Common myeloid progenitor, CD34-positive (primary cell): ENCODE measurements at regions not wholly inside any gene's neighbourhood (a gene's known extent, or its start where the extent isn't known, plus 50 kb on each side); places are given as distances from the start of the nearest gene placed in this dataset.

Experiments used
- CTCF ChIA-PET: fragments of 350-600 bp; sonication (Branson Sonifier 250); formaldehyde crosslinking; loops from one replicate; lab custom pipeline; 2021; ENCODE audit warnings: antibody characterized with exemption; lab: Charles Lee
- POLR2A ChIA-PET: fragments of 350-600 bp; sonication (Branson Sonifier 250); formaldehyde crosslinking; loops from one replicate; lab custom pipeline; 2021; ENCODE audit warnings: antibody characterized with exemption; lab: Charles Lee
- DNase-seq, 3 donors: peaks; one replicate each; pipeline versions ENCODE4 v3.0.0 to v3.0.0-alpha.2; 2013
- H3K27ac ChIP-seq, 2 experiments: 1 replicate in 1 of 2; 2 replicates in 1 of 2; pipeline ENCODE4 v1.7.0; 2013; ENCODE audit warnings: inconsistent platforms in 2 of 2, low read length in 2 of 2, mild to moderate bottlenecking in 2 of 2, low read depth in 1 of 2, moderate library complexity in 1 of 2; ENCODE audit not compliant: severe bottlenecking in 2 of 2, insufficient read depth in 1 of 2, poor library complexity in 1 of 2
- H3K27me3 ChIP-seq, 5 experiments: replicated peaks in 2 of 5; 1 replicate in 3 of 5; 2 replicates in 2 of 5; pipeline versions ENCODE4 v1.6.1 to v1.7.0; 2013; ENCODE audit warnings: low read length in 4 of 5, mild to moderate bottlenecking in 2 of 5, moderate library complexity in 2 of 5, inconsistent platforms in 1 of 5; ENCODE audit not compliant: insufficient read depth in 5 of 5, control insufficient read depth in 4 of 5
- H3K36me3 ChIP-seq, 4 experiments: 1 replicate in 2 of 4; 2 replicates in 2 of 4; pipeline versions ENCODE4 v1.6.1 to v1.7.0; 2013; ENCODE audit warnings: low read length in 3 of 4, control low read depth in 1 of 4, mild to moderate bottlenecking in 1 of 4; ENCODE audit not compliant: control insufficient read depth in 4 of 4, insufficient read depth in 4 of 4
- H3K4me1 ChIP-seq, 4 experiments: 1 replicate in 3 of 4; 2 replicates in 1 of 4; pipeline versions ENCODE4 v1.6.1 to v1.7.1; 2013; ENCODE audit warnings: low read length in 3 of 4, mild to moderate bottlenecking in 3 of 4, control low read depth in 1 of 4, inconsistent platforms in 1 of 4, moderate library complexity in 1 of 4; ENCODE audit not compliant: control insufficient read depth in 4 of 4, insufficient read depth in 4 of 4; ENCODE audit errors: control extremely low read depth in 1 of 4
- H3K4me3 ChIP-seq, 7 experiments: 1 replicate in 4 of 7; 2 replicates in 3 of 7; pipeline versions ENCODE4 v1.5.1 to v1.7.0; 2013; ENCODE audit warnings: mild to moderate bottlenecking in 7 of 7, low read length in 6 of 7, moderate library complexity in 6 of 7, inconsistent platforms in 2 of 7, low read depth in 2 of 7, control low read depth in 1 of 7; ENCODE audit not compliant: insufficient read depth in 4 of 7, control insufficient read depth in 1 of 7; ENCODE audit errors: extremely low read depth in 1 of 7
- H3K9me3 ChIP-seq, 5 experiments: 1 replicate in 4 of 5; 2 replicates in 1 of 5; pipeline versions ENCODE4 v1.6.1 to v1.7.1; 2013; ENCODE audit warnings: low read length in 4 of 5, mild to moderate bottlenecking in 2 of 5, inconsistent platforms in 1 of 5, low read depth in 1 of 5, moderate library complexity in 1 of 5; ENCODE audit not compliant: control insufficient read depth in 4 of 5, insufficient read depth in 2 of 5; ENCODE audit errors: control extremely low read depth in 1 of 5
- WGBS: methylation state at CpG from one replicate; pipeline ENCODE4 v1.1.5; 2013; ENCODE audit not compliant: insufficient coverage; 5-methylcytosine and 5-hydroxymethylcytosine counted together

DNA sequence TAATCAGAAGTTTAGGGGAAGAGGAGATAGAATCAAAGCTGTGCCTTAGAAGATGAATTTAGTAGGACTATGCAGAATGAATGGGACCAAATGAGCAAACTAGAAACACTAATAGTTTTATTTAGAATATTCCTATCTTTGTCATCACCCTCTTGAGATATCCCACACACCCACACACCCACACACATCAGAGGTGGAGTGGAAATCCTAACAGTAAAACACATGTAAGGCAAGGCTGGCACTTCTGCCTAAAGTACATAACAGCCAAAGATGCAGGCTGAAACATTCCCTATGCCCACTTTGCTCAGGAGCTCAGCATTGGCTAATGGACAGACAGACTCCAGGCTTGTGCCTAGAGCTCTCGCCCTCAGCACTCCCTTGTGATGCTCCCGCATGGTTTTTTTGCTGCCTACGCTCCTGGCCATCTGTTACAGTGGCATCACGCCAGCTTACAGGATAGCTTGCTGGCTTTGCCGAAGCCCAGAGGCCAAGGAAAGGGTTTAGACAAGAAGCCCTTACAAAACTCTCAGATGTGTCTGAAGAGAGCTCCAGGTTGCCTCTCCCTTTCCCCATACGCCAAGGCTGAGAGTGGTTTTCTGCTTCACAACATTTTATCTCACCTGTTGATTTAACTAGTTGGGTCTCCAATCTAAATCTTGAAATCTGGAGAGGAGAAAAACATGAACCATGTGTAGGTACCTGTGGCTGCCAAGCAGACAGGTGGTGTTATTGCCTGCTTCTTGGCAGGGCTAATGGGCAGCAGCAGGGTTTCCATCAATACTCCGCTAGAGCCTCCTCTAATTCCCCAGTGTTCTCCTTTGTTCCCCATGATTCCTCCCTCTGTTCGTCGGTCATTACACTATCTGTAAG, 282.6 kb upstream of the ID4 start:
- POLR2A ChIA-PET: no interaction called here
- Histone ChIP-seq H3K4me1 (no peaks in the 10 kb centered on the region), H3K9me3 (peaks cover 0 to 2% (median 0%) of the 10 kb centered on the region in 5 experiments), H3K27ac (no peak overlapping the region), H3K36me3 (no peaks in the 10 kb centered on the region), H3K27me3 (no peaks in the 10 kb centered on the region), H3K4me3 (no peak overlapping the region)
- 100% methylated on average over 6 of the region's 9 CpGs for WGBS
- DNase-seq: no peak
- CTCF ChIA-PET: no interaction called here

DNA sequence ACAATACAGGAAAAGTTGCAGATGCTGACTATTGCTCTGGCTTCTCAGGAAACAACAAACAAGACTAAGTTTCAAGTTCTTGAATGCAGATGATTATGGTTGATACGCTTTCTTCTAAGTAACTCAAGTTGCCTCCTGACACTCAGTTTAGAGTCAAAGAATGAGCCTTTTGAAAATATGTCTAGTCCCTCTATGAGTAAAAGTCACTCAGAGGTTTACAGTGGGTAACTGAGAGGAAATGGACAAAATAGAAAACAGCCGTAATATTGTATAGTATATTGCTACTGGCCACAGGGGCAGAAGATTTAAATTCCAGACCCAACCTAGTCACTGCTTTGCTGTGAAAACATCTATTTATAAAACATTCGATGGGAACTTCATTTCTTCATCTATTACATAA, 280.0 kb upstream of the ID4 start:
- Histone ChIP-seq H3K4me1 (no peaks in the 10 kb centered on the region), H3K4me3 (no peak overlapping the region), H3K9me3 (peaks cover 0 to 2% (median 0%) of the 10 kb centered on the region in 5 experiments), H3K27ac (no peak overlapping the region), H3K27me3 (no peaks in the 10 kb centered on the region), H3K36me3 (no peaks in the 10 kb centered on the region)
- 94% methylated on average over 2 of the region's 3 CpGs for WGBS
- ChIA-PET CTCF (no interaction called here), POLR2A (no interaction called here)
- no peak for DNase-seq

DNA sequence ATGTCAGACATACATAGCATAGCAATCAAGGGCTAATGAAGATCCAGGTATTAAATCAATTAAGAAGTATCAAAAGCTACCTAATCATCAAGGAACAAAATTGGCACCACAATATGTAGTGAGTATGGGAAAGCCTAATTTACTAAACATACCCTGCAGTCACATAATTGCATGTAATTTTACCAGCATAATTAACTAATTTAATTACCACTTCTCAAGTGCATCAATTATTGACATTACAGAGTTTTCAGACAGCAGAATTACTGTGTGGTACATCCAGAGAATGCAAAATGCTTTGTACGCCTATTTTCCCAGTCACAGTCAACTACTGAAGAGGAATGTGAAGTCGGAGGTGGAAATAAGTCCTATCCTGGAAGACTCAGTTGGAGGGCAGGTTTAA, 279.0 kb upstream of the ID4 start:
- no peak overlapping the region for H3K4me3 ChIP-seq

DNA sequence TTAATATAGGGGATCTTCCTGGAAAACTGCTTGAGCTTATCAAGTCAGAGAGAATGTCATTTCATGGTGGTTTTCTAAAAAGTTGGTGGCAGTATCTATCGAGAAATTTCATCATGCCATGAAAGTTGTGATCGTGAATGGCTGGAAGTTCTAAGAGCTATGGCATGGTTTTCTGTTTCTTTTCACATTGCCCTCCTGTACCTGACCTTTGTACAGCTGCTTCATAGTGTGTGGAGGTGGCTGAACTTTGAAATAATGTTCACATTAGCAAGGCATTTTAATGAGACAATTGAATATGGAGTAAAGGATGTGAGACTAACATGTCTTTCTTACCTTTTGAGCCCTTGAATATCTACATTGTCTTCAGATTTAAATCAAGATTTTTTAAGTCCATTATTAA, 278.2 kb upstream of the ID4 start:
- WGBS: 100% methylated on average over 2 of the region's 2 CpGs
- POLR2A ChIA-PET: no interaction called here
- CTCF ChIA-PET: no interaction called here

More for the DNA sequence above, 279.0 kb upstream of the ID4 start:
- no peaks in the 10 kb centered on the region for H3K36me3 ChIP-seq
- no peaks in the 10 kb centered on the region for H3K4me1 ChIP-seq
- WGBS: 100% methylated on average over 1 of the region's 2 CpGs
- H3K27me3 ChIP-seq: no peaks in the 10 kb centered on the region
- ChIA-PET CTCF (no interaction called here), POLR2A (no interaction called here)
- DNase-seq: no peak
- H3K27ac ChIP-seq: no peak overlapping the region
- peaks cover 0 to 2% (median 0%) of the 10 kb centered on the region in 5 experiments for H3K9me3 ChIP-seq

DNA sequence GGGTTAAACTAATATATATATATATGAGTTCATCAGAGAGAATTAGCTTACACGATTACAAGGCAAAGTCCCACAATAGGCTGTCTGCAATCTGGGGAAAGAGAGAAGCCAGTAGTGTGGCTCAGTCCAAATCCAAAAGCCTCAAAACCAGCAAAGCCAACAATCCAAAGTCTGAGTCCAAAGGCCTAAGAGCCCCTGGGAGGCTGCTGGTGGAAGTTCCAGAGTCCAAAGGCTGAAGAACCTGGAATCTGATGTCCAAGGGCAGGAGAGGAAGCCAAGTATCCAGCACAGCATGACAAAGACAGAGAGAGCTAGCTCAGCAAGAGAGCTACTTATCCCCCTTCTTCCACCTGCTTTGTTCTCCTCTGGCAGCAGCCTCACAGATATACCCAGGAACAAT, 274.7 kb upstream of the ID4 start:
- no CpG with 5 or more reads among the region's 1 CpG for whole genome bisulfite sequencing
- DNase-seq: no peak
- H3K27ac ChIP-seq: no peak overlapping the region
- no peaks in the 10 kb centered on the region for H3K36me3 ChIP-seq
- no peaks in the 10 kb centered on the region for H3K4me1 ChIP-seq
- CTCF ChIA-PET: no interaction called here
- no peak overlapping the region for H3K4me3 ChIP-seq
- POLR2A ChIA-PET: no interaction called here
- H3K27me3 ChIP-seq: no peaks in the 10 kb centered on the region
- no peaks in the 10 kb centered on the region for H3K9me3 ChIP-seq

More for the DNA sequence above, 278.2 kb upstream of the ID4 start:
- Histone ChIP-seq H3K36me3 (no peaks in the 10 kb centered on the region), H3K4me3 (no peak overlapping the region), H3K27ac (no peak overlapping the region), H3K4me1 (no peaks in the 10 kb centered on the region), H3K27me3 (no peaks in the 10 kb centered on the region), H3K9me3 (peaks cover 0 to 2% (median 0%) of the 10 kb centered on the region in 5 experiments)
- DNase-seq: no peak

DNA sequence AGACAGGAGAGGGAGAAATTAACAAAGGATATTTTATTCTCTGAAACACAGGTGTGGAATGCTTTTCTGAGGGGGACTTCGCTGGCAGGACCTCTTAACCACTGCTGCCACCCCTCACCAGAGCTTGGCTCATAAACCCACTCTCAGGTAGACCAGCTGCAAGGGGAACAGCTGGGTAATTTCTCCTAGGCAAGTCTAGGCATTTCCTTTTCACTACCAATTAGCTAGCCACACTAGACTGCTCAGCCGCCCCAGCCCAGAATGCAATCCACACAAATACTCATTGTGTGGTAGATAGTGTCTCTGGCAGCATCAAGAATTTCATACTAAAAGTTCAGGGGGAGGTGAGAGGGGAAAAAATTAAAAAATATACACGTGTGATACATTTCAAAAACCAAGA, 267.6 kb upstream of the ID4 start:
- CTCF ChIA-PET: no interaction called here
- POLR2A ChIA-PET: no interaction called here
- 90% methylated on average over 2 of the region's 3 CpGs for WGBS
- H3K27ac ChIP-seq: no peak overlapping the region
- no peaks in the 10 kb centered on the region for H3K36me3 ChIP-seq
- no peaks in the 10 kb centered on the region for H3K4me1 ChIP-seq
- no peaks in the 10 kb centered on the region for H3K9me3 ChIP-seq
- no peak overlapping the region for H3K4me3 ChIP-seq
- H3K27me3 ChIP-seq: no peaks in the 10 kb centered on the region
- no peak for DNase-seq

DNA sequence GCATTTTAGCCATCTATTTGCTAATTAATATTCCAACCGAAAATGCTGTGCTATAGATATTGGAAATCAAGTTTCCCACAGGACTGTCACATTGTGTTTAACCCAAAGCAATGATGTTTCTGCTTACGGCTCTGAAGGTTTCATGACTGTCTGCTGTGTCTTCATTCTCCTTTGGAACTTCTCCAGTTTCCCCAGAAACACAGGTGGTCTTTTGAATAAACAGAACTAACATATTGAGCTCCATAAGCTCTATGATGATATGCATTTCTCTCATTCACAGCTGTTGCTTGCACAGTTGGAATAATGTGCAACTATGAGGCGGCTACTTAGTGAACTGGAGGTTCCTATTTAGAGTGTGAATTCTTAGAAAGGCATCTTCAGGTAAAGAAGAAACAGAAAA, 266.0 kb upstream of the ID4 start:
- no peak for DNase-seq
- H3K9me3 ChIP-seq: no peaks in the 10 kb centered on the region
- WGBS: 100% methylated on average over 3 of the region's 3 CpGs
- ChIA-PET POLR2A (no interaction called here), CTCF (no interaction called here)
- H3K4me3 ChIP-seq: no peak overlapping the region
- H3K27me3 ChIP-seq: no peaks in the 10 kb centered on the region
- H3K4me1 ChIP-seq: no peaks in the 10 kb centered on the region
- H3K27ac ChIP-seq: no peak overlapping the region
- H3K36me3 ChIP-seq: no peaks in the 10 kb centered on the region
